NCI-H526 treated with DMSO at 0.1 percent for 48 hours (cell line): ENCODE measurements at regions not wholly inside any gene's neighbourhood (a gene's known extent, or its start where the extent isn't known, plus 50 kb on each side); places are given as distances from the start of the nearest gene placed in this dataset.
"Not testable (repeated sequence)": the region's sequence is repeated elsewhere in the genome, so short reads cannot be mapped to it uniquely, and the experiment has no call there.

Experiments used
- DNase-seq: peaks from one replicate; lab custom pipeline; 2025; lab: John Stamatoyannopoulos, UW

- DNase-seq: no peak
Measured at GRCh38 chr2:155675920-155676319, 656.6 kb downstream of the NR4A2 start.

- no peak for DNase-seq
Measured at GRCh38 chr2:155665704-155666103, 666.8 kb downstream of the NR4A2 start.

- no peak for DNase-seq
Measured at GRCh38 chr2:155663265-155663664, 669.3 kb downstream of the NR4A2 start.

DNA sequence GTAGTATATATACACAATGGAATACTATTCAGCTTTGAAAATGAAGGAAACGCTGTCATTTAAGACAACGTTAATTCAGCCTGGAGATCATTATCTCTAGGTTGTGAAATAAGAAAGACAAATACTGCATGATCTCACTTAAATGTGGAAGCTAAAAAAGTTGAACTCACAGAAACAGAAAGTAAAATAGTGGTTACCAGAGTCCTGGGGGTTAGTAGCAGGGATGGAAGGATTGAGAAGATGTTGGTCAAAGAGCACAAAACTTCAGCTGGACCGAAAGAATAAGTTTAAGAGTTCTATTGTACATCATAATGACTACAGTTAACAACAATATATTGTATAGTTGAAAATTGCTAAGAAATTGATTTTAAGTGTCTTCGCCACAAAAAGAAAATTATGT is 670.3 kb downstream of the NR4A2 start:
- no peak for DNase-seq

DNA sequence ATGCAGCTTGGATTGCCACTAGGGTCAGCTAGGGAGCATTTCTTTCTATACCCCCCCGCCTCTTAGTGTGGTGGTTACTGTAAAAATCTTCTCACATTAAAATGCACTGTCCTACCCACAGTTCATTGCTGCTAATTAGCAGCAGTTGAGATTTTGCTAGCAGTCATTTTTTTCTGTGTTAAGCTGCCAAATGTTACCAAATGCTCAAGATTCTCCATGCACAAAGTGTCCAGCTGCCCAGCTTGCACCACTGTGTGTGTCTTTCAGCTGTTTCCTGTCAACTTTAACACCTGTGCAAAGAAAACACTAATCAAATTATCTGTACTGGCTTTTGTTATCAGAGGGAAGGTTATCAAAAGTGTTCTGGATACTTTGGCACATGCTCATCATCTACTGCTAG is 679.3 kb downstream of the NR4A2 start:
- DNase-seq: no peak

DNA sequence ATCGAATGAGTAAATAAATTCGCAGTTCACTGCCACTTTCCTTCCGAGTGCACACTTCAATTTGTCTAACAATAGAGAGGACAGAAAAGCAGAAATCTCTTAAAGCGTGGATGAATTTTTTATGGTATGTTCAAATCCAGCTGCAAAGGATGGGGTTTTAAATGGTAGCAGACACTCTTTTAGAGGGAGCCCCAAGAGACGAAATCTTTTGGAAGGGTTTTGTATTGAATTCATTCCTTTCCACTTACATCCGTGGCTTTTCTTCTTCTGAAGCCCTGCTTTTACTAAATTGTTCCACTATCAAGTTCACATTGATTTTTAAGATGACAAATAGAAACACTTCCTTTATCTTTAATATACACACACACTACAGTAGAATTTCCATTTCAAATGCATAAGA is 680.7 kb downstream of the NR4A2 start:
- DNase-seq: no peak

GRCh38 chr2:155645791-155646190 is 686.7 kb downstream of the NR4A2 start:
- no peak for DNase-seq

DNA sequence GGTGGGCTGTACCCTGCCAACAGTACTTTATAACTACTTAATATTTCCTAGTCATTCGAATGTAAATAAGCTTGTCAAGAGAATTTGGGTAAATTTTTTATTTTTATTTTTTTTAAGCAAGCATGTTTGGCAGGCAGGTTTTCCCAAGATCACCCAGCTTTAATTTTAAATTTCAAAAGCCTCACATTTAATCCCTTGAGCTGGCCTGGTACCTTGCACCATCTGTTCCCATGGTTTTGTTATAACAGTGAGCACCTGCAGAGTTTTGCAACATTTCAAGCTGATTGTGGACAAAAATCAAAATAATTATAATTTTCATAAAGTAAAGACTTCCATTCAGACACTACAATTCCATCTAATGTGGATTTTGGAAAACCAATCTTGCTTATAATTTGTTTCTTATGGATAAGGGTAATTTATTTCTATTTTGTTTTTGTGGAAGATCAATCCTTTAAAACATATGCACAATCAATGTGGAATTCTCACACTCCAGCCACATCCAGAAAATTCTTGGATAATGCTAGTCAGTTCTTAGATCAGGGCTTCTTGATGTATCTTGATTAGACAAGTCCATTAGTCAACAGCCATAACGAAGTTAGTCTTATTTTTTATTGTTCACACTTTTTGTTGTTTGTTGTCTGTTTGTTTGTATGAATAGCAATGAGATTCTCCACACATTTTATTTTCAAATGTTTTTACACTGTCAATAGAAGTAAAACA is 689.3 kb downstream of the NR4A2 start:
- no peak for DNase-seq

DNA sequence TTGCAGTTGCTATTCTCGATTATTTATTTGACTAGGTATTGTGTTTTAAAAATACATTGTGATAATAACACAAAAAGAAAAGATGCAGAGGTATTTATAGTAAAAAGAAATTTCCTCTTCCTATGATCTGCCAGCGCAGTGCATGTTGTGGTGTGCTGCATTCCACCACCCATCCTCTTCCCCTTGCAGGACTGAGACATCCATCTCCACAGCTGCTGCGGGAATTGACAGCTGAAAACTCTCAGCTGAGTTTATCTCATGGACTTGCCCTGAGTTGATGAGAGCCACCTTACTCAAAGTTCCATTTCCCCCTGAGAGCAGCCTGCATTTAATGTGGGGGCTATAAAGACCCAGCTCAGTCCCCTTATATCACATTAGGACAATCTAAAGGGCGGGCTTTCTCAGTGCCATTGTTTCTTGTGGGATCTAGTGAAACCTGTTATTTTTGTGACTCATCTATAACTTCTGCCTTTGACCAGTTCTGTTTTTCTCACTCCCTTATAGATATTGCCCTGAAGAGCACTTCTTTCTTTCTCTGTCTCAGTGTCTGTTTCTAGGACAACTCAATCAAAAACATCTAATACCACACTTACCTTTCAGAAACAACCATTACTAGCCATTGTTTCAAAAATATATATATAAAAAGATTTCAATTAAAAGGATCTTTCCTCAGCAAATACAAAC is 698.5 kb downstream of the NR4A2 start:
- DNase-seq: no peak

DNA sequence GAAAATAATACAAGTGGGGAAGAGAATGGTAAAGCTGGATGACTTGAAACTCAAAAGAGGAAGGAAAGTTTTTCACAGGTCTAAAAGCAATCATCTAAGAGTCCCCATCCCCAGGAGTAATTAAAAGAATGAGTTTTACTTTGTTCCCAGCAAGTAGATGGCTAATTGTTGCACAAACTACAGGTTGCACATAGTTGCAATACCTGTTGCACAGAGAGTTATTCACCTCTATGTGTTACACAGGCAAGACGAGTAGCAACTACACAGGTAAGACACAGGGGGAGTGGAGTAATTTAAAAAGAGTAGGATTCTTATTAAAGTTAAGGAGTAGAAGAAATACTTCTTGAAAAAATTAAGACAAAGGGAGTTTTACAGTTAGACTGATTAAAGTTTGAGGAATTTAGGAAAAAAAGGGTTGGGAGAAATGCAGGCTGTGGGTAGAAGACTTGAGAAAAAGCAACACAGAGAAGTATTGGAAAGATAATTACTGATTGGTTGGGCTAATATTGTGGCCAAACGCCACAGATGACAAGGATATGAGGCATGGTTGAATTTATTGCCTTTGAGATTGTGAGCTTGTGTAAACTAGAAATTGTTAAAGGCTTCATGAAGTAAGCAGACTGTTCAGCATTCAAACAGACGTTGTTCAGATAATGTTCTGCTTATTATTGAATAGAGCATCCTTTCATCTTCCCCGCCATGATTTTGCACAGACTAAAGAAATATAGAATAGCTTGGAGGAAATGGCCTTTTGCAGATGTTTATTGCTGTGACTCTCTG is 699.3 kb downstream of the NR4A2 start:
- no peak for DNase-seq

- no peak for DNase-seq
Measured at GRCh38 chr2:155630760-155631159, 701.8 kb downstream of the NR4A2 start.

GRCh38 chr2:155622443-155622842 is 710.1 kb downstream of the NR4A2 start:
- DNase-seq: no peak

DNA sequence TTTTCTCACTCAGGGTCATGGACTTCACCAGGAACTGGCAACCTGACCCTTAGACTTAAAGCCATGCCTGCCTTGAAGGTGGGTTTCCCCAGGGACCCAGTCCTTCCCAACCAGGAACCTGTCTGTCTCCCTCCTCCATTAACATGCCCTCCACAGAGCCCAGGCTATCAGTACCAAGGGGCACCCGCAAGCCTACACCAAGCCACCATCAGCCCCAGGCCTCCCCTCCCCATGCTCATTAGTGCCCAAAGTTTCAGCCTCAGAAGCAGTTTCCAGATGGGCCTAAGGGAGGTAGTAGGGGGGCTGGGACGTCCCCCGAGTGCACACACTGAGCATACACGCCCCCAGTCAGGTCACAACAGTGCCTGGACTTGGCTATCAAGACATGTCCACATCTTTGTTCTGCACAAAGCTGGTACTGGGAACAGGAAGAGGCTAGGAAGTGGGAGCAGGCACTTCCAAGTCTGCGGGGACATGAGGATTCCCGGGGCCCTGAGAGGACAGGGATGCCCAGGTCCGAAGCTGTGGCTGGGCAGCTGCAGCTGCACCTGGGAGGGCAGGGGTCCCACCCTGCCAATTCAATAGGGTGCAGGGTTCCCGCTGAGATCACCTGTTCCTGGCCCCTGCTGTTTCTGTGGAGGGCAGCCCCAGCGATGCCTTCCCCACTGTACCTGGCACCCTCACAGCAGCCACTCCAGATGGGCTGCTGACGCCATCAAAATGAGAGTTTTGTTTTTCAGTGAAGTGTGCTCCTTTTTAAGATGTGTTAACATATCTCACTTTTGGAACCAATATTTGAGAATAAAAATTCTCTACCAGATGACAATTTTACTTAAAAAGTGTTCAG is 731.4 kb downstream of the NR4A2 start:
- DNase-seq: no peak

DNA sequence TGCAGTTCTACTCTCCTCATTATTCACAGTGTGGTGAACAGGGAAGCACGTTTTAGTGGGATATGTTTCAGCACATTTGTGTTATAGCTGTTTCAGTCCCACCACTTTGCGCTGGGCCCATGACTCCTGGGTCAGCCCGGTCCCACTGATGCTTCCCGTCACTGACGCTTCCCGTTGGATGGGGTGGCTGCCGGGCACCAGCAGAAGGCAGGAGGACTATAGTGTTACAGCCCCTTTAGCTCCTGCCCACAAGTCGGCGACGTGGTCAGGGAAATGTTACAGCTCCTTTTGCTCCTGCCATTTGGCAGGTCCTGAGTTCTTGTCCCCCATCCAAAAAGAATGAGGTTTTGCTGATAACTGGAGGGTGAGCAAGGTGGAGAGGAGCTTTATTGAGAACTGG is 732.2 kb downstream of the NR4A2 start:
- DNase-seq: no peak

DNA sequence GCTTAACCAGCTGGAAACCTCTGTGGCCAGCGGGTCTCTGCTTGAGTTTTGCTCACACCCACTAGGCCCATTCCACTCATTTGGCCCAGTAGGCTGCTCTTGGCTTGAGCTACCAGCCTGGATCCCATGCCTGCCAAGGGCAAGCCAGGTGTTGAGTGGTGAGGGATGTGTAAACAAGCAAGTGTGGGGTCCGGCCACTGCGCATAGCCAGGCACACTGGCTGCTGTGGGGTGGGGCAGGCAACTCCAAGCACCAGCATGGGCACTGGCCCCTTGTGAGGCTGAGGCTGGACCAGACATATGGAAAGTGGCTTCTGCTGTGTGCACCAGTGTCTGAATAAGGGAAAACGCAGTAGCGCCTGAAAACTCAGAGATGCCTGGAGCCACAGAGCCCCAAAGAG is 732.7 kb downstream of the NR4A2 start:
- DNase-seq: no peak

GRCh38 chr2:155583674-155584195 is 748.8 kb downstream of the NR4A2 start:
- DNase-seq: no peak

GRCh38 chr2:155574941-155575340 is 757.6 kb downstream of the NR4A2 start:
- DNase-seq: no peak

- DNase-seq: no peak
Measured at GRCh38 chr2:155547571-155547970, 785.0 kb downstream of the NR4A2 start.

DNA sequence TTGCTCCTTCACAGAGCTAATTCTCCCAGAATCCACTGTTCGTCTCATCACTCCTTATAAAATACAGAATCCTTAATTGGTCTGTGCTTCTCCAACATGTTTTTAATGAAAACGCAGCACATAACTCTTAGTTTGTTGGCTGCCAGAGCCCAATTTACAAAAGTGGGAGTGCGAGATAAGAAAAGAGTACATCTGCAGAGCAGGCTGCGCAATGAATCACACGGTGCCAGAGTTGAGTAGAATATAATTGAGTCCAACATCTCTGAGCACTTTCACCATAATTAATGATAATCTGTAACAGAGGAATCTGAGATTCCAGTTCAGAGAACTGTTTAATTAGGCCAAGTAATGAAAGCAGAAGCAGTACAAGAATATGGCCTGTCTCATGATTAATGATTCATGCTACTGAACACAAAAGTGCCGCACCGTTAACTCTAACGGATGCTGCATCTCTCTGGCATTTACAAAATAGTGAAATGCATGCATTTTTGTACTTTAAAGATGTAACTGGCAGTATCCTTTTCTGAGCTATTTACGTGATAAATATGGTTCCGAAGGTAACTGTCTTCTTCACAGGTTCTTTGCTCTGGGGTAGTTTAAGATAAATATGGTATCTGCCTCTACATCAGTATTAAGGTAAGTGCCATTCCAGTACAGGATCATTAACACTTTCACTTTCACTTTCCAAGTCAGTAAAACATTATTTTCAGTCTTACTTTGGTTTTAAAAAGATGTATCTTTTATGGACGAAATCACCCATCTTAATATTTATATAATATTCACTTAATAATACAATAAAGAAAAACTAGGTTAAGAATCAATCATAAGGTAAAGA is 785.6 kb downstream of the NR4A2 start:
- no peak for DNase-seq

- DNase-seq: not testable (repeated sequence)
Measured at GRCh38 chr2:155539028-155539427, 793.5 kb downstream of the NR4A2 start.

DNA sequence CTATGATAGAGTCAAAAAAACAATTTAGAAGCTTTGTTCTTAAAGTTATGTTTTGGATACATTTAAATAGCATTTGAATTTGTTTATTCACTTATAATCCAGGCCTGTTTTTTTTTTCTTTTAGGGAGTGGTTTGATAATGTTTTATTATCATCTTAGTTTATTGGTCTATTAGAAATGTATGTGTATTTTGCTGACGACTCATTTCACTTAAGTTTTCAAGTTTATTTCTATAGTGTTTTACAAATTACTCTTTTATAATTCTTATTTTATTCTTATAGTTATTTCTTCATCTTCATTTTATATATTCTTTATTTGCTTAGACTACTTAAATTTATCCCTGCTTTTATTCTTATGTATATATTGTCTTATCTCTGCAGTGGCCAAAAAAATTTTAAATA is 804.5 kb downstream of the NR4A2 start:
- no peak for DNase-seq
